ENCODE measurements at regions not wholly inside any gene's neighbourhood (a gene's known extent, or its start where the extent isn't known, plus 50 kb on each side); places are given as distances from the start of the nearest gene placed in this dataset.

GRCh38 chr10:93216341-93216985 lies 142.8 kb downstream of the CYP26A1 start:
- TF ChIP-seq, protein P1, sequence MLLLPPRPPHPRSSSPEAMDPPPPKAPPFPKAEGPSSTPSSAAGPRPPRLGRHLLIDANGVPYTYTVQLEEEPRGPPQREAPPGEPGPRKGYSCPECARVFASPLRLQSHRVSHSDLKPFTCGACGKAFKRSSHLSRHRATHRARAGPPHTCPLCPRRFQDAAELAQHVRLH (tag by site-specific recombination; IDR thresholded peaks at IDR 0.05) = no peak
- no peak for TF ChIP-seq SETDB1 (IDR thresholded peaks at IDR 0.05; ENCODE audit: insufficient read length, low read length)
- no peak for TF ChIP-seq ZNF311 (tag by site-specific recombination; IDR thresholded peaks at IDR 0.05; ENCODE audit: borderline replicate concordance)
- TF ChIP-seq ZBTB21 (tag by site-specific recombination; IDR thresholded peaks at IDR 0.05) = no peak
- TF ChIP-seq REST (tag by site-specific recombination; IDR thresholded peaks at IDR 0.05) = no peak
- no peak for TF ChIP-seq ZNF660 (tag by site-specific recombination; IDR thresholded peaks at IDR 0.05)
- TF ChIP-seq ZNF18 (tag by site-specific recombination; IDR thresholded peaks at IDR 0.05) = no peak
- TF ChIP-seq, protein P2, sequence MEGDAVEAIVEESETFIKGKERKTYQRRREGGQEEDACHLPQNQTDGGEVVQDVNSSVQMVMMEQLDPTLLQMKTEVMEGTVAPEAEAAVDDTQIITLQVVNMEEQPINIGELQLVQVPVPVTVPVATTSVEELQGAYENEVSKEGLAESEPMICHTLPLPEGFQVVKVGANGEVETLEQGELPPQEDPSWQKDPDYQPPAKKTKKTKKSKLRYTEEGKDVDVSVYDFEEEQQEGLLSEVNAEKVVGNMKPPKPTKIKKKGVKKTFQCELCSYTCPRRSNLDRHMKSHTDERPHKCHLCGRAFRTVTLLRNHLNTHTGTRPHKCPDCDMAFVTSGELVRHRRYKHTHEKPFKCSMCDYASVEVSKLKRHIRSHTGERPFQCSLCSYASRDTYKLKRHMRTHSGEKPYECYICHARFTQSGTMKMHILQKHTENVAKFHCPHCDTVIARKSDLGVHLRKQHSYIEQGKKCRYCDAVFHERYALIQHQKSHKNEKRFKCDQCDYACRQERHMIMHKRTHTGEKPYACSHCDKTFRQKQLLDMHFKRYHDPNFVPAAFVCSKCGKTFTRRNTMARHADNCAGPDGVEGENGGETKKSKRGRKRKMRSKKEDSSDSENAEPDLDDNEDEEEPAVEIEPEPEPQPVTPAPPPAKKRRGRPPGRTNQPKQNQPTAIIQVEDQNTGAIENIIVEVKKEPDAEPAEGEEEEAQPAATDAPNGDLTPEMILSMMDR (tag by site-specific recombination; IDR thresholded peaks at IDR 0.05) = no peak
- no peak for TF ChIP-seq ZNF701 (tag by site-specific recombination; IDR thresholded peaks at IDR 0.05)
- TF ChIP-seq ZBTB7A (tag by site-specific recombination; IDR thresholded peaks at IDR 0.05; ENCODE audit: low read depth) = no peak
- no peak for TF ChIP-seq YY1 (tag by site-specific recombination; IDR thresholded peaks at IDR 0.05)
- TF ChIP-seq KLF10 (tag by site-specific recombination; IDR thresholded peaks at IDR 0.05) = no peak
- no peak for TF ChIP-seq IKZF3 (tag by site-specific recombination; IDR thresholded peaks at IDR 0.05)
- TF ChIP-seq ZNF274 (IDR thresholded peaks at IDR 0.05; ENCODE audit: low read length) = no peak
- TF ChIP-seq ZNF274 (tag by site-specific recombination; IDR thresholded peaks at IDR 0.05; ENCODE audit: borderline replicate concordance) = no peak
